SK-N-SH treated with all-trans-retinoic acid at 6 μM for 48 hours (cell line): ENCODE measurements at regions not wholly inside any gene's neighbourhood (a gene's known extent, or its start where the extent isn't known, plus 50 kb on each side); places are given as distances from the start of the nearest gene placed in this dataset.

ENCODE experiments used
- ARNTL ChIP-seq: fragments of 450-650 bp; formaldehyde crosslinking; IDR thresholded peaks from 2 replicates; pipeline ENCODE4 v1.5.0; 2020; ENCODE audit warnings: low read depth, mild to moderate bottlenecking, moderate library complexity, borderline replicate concordance
- CREB5 ChIP-seq: fragments of 250-450 bp; sonication (Bioruptor Pico); IDR thresholded peaks from 2 replicates; pipeline ENCODE4 v1.5.1; 2020; ENCODE audit warnings: low read depth, mild to moderate bottlenecking, moderate library complexity
- GLIS3 ChIP-seq: fragments of 250-450 bp; sonication (Bioruptor Pico); IDR thresholded peaks from 2 replicates; pipeline ENCODE4 v1.5.0; 2020; ENCODE audit warnings: mild to moderate bottlenecking, moderate library complexity
- PATZ1 ChIP-seq: fragments of 250-450 bp; sonication (Bioruptor Pico); IDR thresholded peaks from 2 replicates; pipeline ENCODE4 v1.8.0; 2020; ENCODE audit warnings: mild to moderate bottlenecking, moderate library complexity, borderline replicate concordance
- POU6F1 ChIP-seq: fragments of 250-450 bp; sonication (Bioruptor Pico); IDR thresholded peaks from 2 replicates; pipeline ENCODE4 v1.8.0; 2021; ENCODE audit warnings: low read depth, mild to moderate bottlenecking, moderate library complexity, borderline replicate concordance
- PPARA ChIP-seq: fragments of 250-450 bp; sonication (Bioruptor Pico); IDR thresholded peaks from 2 replicates; pipeline ENCODE4 v1.5.0; 2020; ENCODE audit warnings: mild to moderate bottlenecking, borderline replicate concordance
- TSHZ2 ChIP-seq: fragments of 250-450 bp; sonication (Bioruptor Pico); IDR thresholded peaks from 2 replicates; pipeline ENCODE4 v1.5.0; 2020; ENCODE audit warnings: mild to moderate bottlenecking, moderate library complexity
- ZFP3 ChIP-seq: fragments of 250-450 bp; sonication (Bioruptor Pico); IDR thresholded peaks from 2 replicates; pipeline ENCODE4 v1.5.0; 2020; ENCODE audit warnings: mild to moderate bottlenecking, moderate library complexity
- ZFP30 ChIP-seq: fragments of 450-650 bp; formaldehyde crosslinking; IDR thresholded peaks from 2 replicates; pipeline ENCODE4 v1.5.0; 2022; ENCODE audit warnings: mild to moderate bottlenecking, moderate library complexity
- ZNF565 ChIP-seq: fragments of 450-650 bp; formaldehyde crosslinking; conservative IDR thresholded peaks from 2 replicates; pipeline ENCODE4 v1.5.0; 2020; ENCODE audit warnings: low read depth, mild to moderate bottlenecking, moderate library complexity
- ZNF70 ChIP-seq: fragments of 450-650 bp; formaldehyde crosslinking; IDR thresholded peaks from 2 replicates; pipeline ENCODE4 v1.5.0; 2020; ENCODE audit warnings: mild to moderate bottlenecking, moderate library complexity

GRCh38 chr16:48965386-48965785, 316.3 kb downstream of the CBLN1 start:
- TF ChIP-seq ZFP3 (no peak), ARNTL (CRISPR knock-in tag) (no peak), ZNF565 (no peak), POU6F1 (CRISPR knock-in tag) (no peak), ZFP30 (no peak), TSHZ2 (CRISPR knock-in tag) (no peak), CREB5 (CRISPR knock-in tag) (no peak), PPARA (no peak), PATZ1 (CRISPR knock-in tag) (no peak), ZNF70 (CRISPR knock-in tag) (no peak), GLIS3 (no peak)
